HG03064 (cell line): ENCODE measurements at regions not wholly inside any gene's neighbourhood (a gene's known extent, or its start where the extent isn't known, plus 50 kb on each side); places are given as distances from the start of the nearest gene placed in this dataset.

ENCODE experiments used
- ATAC-seq: cut with Tn5 transposase; IDR thresholded peaks from one replicate; pipeline ENCODE4 v1.9.1; 2021; ENCODE audit warnings: low read depth; ENCODE audit not compliant: unreplicated experiment

- no peak for ATAC-seq
Observed at GRCh38 chr3:22199095-22199494, 448.1 kb upstream of the ZNF385D start.

DNA sequence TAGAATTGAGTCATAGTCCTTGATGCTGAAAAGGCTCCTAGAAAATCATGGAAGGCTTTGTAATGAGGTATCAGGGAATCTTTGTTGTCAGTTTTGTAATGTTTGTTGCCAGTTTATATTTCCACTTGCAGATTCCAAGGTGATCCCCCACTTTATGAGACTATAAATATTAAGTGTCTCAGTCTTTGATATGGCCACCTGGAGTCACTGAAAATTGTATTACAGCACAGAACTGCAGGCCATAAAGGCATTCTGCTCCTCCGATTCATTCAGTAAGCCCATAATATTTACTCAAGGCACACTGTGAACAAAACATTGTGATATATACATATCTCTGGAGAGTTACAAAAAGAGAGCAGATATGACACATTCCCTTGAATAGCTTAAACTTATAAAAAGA is 457.8 kb upstream of the ZNF385D start:
- ATAC-seq: no peak

GRCh38 chr3:22209578-22209977 is 458.6 kb upstream of the ZNF385D start:
- ATAC-seq: no peak

DNA sequence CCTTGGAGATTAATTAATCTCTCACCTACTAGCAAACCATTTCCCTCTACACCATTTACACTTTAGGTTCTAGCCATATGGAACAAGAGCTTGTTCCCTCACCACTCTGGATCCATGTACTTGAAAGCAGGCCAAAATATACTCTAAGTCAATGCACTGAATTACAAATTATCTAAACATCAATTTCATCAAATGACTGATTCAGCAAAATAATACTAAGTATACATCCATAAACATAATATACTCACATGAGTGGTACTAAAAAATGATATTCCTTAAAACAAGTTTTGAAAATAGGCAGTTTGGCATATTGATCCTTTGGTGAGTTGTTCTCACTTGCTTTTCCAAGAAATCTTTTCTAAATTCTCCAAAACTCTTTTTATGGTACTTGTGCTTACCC is 459.7 kb upstream of the ZNF385D start:
- no peak for ATAC-seq

- ATAC-seq: no peak
Observed at GRCh38 chr3:22216601-22217000, 465.6 kb upstream of the ZNF385D start.

DNA sequence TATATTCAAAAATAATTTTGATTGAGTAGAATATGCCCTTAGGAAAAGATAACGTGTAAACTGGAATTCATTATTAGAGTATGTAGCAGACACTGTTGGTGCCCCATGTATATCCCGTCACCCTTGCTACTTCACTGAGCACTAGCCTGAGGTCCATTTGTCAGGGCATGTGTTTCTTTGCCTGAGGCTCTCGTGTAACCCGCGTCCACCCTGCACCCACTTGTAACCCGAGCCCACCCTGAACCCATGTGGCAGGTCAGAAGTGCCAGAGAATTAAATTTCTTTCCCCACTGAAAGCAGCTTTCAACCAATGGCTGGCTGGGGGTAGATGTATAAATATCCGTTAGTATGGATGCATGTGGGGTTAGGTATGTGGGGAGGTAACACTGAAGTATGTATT is 474.2 kb upstream of the ZNF385D start:
- no peak for ATAC-seq

- no peak for ATAC-seq
Observed at GRCh38 chr3:22228705-22229104, 477.7 kb upstream of the ZNF385D start.

DNA sequence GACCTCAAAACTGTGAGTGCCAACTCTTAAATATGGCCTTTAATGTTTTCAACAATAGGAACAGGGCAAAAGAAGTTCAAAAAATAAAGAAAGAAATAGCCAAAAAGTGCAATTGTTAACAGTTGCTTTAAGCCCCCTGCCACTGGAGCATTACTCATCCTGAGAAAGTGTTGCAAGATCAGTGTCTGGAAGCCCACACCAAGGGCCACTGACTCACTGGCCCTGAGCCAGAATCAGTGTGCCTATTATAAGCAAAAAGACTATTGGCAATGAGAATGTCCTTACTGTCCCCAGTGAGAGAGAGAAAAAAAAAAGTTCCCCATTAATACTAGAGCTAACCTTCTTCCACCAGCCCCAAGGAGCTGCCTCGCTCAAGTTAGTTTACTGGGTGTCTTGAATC is 480.1 kb upstream of the ZNF385D start:
- ATAC-seq: no peak

GRCh38 chr3:22236490-22237270 is 485.7 kb upstream of the ZNF385D start:
- ATAC-seq: no peak

GRCh38 chr3:22239011-22239410 is 488.0 kb upstream of the ZNF385D start:
- no peak for ATAC-seq

- ATAC-seq: no peak
Observed at GRCh38 chr3:22241110-22241509, 490.1 kb upstream of the ZNF385D start.

- no peak for ATAC-seq
Observed at GRCh38 chr3:22244761-22245521, 493.9 kb upstream of the ZNF385D start.

DNA sequence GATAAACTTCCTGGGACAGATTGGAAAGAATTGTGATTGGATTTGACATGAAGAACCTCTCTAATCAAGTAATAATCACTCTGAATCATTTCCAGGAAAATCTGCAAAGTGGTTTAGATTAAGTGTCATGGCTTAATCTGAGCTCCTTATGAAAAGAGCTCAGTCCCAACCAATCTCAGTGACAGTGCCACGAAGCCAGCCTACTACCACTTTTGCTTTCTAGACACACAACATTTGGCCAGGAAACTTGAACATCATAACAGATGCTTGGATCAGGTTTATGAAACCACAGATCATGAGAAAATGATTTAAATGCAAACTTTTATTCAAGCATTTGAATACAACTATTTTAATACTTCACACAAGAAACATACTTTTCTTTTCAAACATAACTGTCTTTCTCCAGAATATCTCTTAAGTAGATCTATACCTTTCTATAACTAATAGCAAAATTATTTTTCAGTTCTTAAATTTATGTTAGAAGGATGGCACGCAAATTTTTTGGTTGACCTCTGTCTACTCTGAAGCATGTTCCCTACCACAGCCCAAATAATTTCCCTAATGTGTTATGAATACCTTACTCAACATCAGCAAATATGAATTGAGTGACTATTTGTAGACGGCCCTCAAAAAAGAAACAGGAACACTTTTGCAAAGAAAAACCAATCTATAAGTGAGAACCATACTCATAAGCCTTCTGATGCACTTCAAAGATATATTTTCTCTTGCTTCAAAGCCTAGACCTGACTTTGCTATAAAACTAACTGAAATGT is 495.0 kb upstream of the ZNF385D start:
- no peak for ATAC-seq

- ATAC-seq: no peak
Observed at GRCh38 chr3:22249658-22250057, 498.6 kb upstream of the ZNF385D start.

DNA sequence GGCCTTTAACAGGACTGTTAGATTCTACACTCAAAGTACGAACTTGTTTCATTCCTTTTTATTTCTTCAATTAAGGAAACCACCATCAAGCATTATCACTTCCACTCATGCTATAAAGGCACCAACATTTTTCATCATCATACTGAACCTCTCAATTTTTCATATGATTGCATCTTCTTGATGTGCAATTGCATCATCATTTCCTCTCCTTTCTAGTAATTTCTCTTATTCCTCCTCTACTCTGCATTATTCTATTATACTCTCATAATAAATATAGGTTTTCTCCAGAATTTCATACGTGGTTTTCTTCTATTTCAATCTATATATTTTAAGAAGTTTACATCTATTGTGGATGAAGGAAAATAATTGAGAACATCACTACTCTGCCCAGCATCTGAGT is 506.2 kb upstream of the ZNF385D start:
- no peak for ATAC-seq

DNA sequence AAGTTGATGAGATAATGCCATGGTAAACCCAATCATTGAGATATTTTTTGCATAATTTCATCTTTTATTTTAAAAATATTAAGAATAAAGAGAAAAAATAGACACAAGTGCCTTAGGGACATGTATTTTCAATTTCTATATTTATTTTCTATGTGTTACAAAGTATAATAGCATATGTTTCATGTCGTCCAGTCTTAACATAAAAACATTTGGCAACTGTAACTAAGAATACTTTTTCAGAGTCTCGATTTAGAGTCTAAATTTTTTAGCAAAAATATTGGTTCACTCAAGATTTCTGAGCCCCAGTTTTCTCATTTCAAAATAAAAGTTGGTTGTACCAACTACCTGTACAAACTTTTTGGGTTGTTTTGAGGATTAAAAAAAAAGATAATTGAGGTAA is 511.4 kb upstream of the ZNF385D start:
- no peak for ATAC-seq

GRCh38 chr3:22263042-22263441 is 512.0 kb upstream of the ZNF385D start:
- no peak for ATAC-seq

DNA sequence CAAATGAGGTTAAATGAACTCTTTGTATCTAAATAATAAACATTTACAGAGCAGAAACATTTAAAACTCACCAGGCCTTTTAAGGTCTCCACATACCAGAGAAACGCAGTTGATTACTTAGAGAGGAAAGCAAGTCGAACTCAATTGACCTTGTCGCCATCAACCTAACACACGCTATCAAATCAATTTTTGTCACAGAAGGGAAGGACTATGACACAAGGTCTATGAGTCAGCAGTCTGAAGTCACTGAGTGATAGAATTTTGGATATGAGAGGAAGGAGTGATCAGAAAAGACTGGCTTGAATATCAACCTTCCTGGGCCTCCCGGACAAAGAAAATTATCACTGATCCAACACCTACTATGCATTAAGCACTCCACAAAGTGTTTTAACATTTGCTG is 514.4 kb upstream of the ZNF385D start:
- no peak for ATAC-seq

DNA sequence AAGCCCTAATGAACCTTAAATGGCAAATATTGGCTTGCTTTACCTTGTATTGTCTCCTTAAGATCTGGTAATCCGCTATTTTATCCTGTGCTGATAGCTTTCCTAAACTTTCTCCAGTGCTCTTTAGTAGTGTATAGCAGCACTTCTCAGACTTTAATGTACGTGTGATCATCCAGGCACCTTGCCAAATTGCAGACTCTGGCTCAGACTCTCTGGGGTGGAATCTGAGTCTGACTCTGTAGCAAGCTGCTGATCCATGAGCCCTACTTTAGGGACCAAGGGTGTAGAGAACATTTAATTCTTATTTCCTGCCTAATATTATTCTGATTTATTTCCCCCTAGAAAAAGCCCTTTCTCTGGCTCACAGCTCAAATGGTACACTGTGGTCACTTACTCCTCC is 518.8 kb upstream of the ZNF385D start:
- no peak for ATAC-seq

- ATAC-seq: no peak
Observed at GRCh38 chr3:22276351-22276750, 525.3 kb upstream of the ZNF385D start.

DNA sequence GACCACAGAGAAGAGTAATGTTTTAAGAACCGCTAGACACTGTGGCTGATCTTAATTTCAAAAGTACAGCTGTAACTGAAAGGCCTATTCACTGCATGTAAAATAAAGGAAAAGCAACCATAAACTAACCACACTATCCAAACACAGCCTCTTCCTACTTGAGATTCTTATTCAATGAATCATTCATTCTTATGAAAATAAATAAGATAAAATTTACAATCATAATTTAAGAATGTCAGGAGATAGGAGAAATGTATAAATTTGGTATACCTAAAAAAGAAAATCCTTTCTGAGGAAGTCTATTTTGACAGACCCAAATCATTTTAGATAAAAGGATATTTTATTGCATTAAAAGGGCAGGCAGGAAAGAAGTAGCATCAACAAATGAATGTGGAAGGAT is 533.5 kb upstream of the ZNF385D start:
- no peak for ATAC-seq
